ENCODE measurements at regions not wholly inside any gene's neighbourhood (a gene's known extent, or its start where the extent isn't known, plus 50 kb on each side); places are given as distances from the start of the nearest gene placed in this dataset.

- TF ChIP-seq CTCF (IDR thresholded peaks at IDR 0.05; ENCODE audit: low read depth, low read length) (no peak), EZH2phosphoT487 (IDR thresholded peaks at IDR 0.05; ENCODE audit: low read depth) (no peak)
Measured at GRCh38 chr2:58476556-58476955, 235.4 kb upstream of the FANCL start.

Data from OCI-LY3 (cell line).